OCI-LY1 (cell line): ENCODE measurements at regions not wholly inside any gene's neighbourhood (a gene's known extent, or its start where the extent isn't known, plus 50 kb on each side); places are given as distances from the start of the nearest gene placed in this dataset.
"Not testable (repeated sequence)": the region's sequence is repeated elsewhere in the genome, so short reads cannot be mapped to it uniquely, and the experiment has no call there.

Experiments
- H2AFZ ChIP-seq: fragments of 200-600 bp; sonication (generic), shearing (Covaris generic); 2 replicates; pipeline ENCODE4 v1.6.0; 2014; ENCODE audit warnings: antibody characterized with exemption, mild to moderate bottlenecking, low read length
- H3F3A ChIP-seq: fragments of 200-600 bp; sonication (generic), shearing (Covaris generic); 2 replicates; pipeline ENCODE4 v1.6.0; 2014; ENCODE audit warnings: mild to moderate bottlenecking, antibody characterized with exemption, low read length, moderate library complexity; ENCODE audit not compliant: insufficient read depth
- H3K27ac ChIP-seq: fragments of 200-600 bp; sonication (generic); 2 replicates; pipeline ENCODE4 v1.5.1; 2014; ENCODE audit warnings: low read length, mixed run types, mild to moderate bottlenecking, low read depth; ENCODE audit not compliant: poor library complexity, severe bottlenecking
- H3K27me3 ChIP-seq: fragments of 200-600 bp; sonication (generic); 2 replicates; pipeline ENCODE4 v1.6.0; 2014; ENCODE audit warnings: antibody characterized with exemption, mild to moderate bottlenecking, low read length, moderate library complexity; ENCODE audit not compliant: insufficient read depth
- H3K36me3 ChIP-seq: fragments of 200-600 bp; sonication (generic); 2 replicates; pipeline ENCODE4 v1.6.1; 2014; ENCODE audit warnings: mild to moderate bottlenecking, antibody characterized with exemption, low read length, moderate library complexity, mixed read lengths; ENCODE audit not compliant: insufficient read depth
- H3K4me1 ChIP-seq: fragments of 200-600 bp; sonication (generic); 2 replicates; pipeline ENCODE4 v1.5.1; 2014; ENCODE audit warnings: mild to moderate bottlenecking, low read length, moderate library complexity; ENCODE audit not compliant: insufficient read depth, severe bottlenecking
- H3K4me2 ChIP-seq: fragments of 200-600 bp; sonication (generic), shearing (Covaris generic); 2 replicates; pipeline ENCODE4 v1.6.1; 2014; ENCODE audit warnings: low read length
- H3K4me3 ChIP-seq: fragments of 200-600 bp; sonication (generic); 2 replicates; pipeline ENCODE4 v1.5.1; 2014; ENCODE audit warnings: low read length, low read depth, mild to moderate bottlenecking, mixed read lengths; ENCODE audit not compliant: poor library complexity, severe bottlenecking
- H3K79me2 ChIP-seq: fragments of 200-600 bp; shearing (Covaris generic); 2 replicates; pipeline ENCODE4 v1.6.1; 2016; ENCODE audit warnings: mixed run types, low read length, mixed read lengths; ENCODE audit not compliant: insufficient read depth
- H3K9ac ChIP-seq: fragments of 200-600 bp; sonication (generic), shearing (Covaris generic); 2 replicates; pipeline ENCODE4 v1.6.1; 2014; ENCODE audit warnings: mild to moderate bottlenecking, low read length, mixed read lengths
- H3K9me2 ChIP-seq: fragments of 200-600 bp; sonication (generic), shearing (Covaris generic); 2 replicates; pipeline ENCODE4 v1.6.1; 2014; ENCODE audit warnings: low read depth, mild to moderate bottlenecking, low read length, mixed read lengths
- H3K9me3 ChIP-seq: fragments of 200-600 bp; shearing (Covaris generic); 2 replicates; pipeline ENCODE4 v1.6.1; 2014; ENCODE audit warnings: low read length, mixed read lengths
- H4K20me1 ChIP-seq: fragments of 200-600 bp; sonication (generic), shearing (Covaris generic); 2 replicates; pipeline ENCODE4 v1.6.0; 2016; ENCODE audit warnings: mild to moderate bottlenecking, low read length; ENCODE audit not compliant: insufficient read depth
- CTCF ChIP-seq: fragments of 200-600 bp; sonication (generic), shearing (Covaris generic); IDR thresholded peaks from 2 replicates; pipeline ENCODE4 v1.5.1; 2017; ENCODE audit warnings: mild to moderate bottlenecking, antibody characterized with exemption, low read length, moderate library complexity, mixed read lengths
- EZH2 ChIP-seq: fragments of 200-600 bp; sonication (generic), shearing (Covaris generic); IDR thresholded peaks from 2 replicates; pipeline ENCODE4 v1.8.0; 2017; ENCODE audit warnings: borderline replicate concordance, mixed run types, mild to moderate bottlenecking, antibody characterized with exemption, low read length, moderate library complexity, mixed read lengths

- H3K4me3 ChIP-seq = no peak overlapping the region
- no peaks in the 10 kb centered on the region for H3K4me1 ChIP-seq
- no peak overlapping the region for H3K27ac ChIP-seq
- no peak overlapping the region for H3K9ac ChIP-seq
- no peaks in the 10 kb centered on the region for H3K9me2 ChIP-seq
- no peaks in the 10 kb centered on the region for H3K9me3 ChIP-seq
- H4K20me1 ChIP-seq = no peaks in the 10 kb centered on the region
- H3K4me2 ChIP-seq = no peak overlapping the region
- H3F3A ChIP-seq = no peaks in the 10 kb centered on the region
- TF ChIP-seq CTCF (no peak), EZH2 (no peak)
- no peak overlapping the region for H2AFZ ChIP-seq
- H3K36me3 ChIP-seq = no peaks in the 10 kb centered on the region
- no peaks in the 10 kb centered on the region for H3K27me3 ChIP-seq
- H3K79me2 ChIP-seq = no peaks in the 10 kb centered on the region
Measured at GRCh38 chr10:125230251-125230650, 69.9 kb upstream of the CTBP2 start.

- H2AFZ ChIP-seq, H3K4me1 ChIP-seq, H3K27ac ChIP-seq, H3F3A ChIP-seq, H3K9me2 ChIP-seq, H3K36me3 ChIP-seq, H4K20me1 ChIP-seq, H3K79me2 ChIP-seq, H3K9me3 ChIP-seq, H3K27me3 ChIP-seq, H3K4me3 ChIP-seq, H3K4me2 ChIP-seq, H3K9ac ChIP-seq: not testable (repeated sequence)
Measured at GRCh38 chr10:125228245-125228940, 68.0 kb upstream of the CTBP2 start.

- H3F3A ChIP-seq = no peaks in the 10 kb centered on the region
- no peaks in the 10 kb centered on the region for H3K9me2 ChIP-seq
- no peaks in the 10 kb centered on the region for H3K4me1 ChIP-seq
- H3K9me3 ChIP-seq = no peaks in the 10 kb centered on the region
- no peaks in the 10 kb centered on the region for H4K20me1 ChIP-seq
- no peaks in the 10 kb centered on the region for H3K27me3 ChIP-seq
- H3K9ac ChIP-seq = no peak overlapping the region
- no peak for TF ChIP-seq CTCF
- no peak for TF ChIP-seq EZH2
- H3K4me2 ChIP-seq = no peak overlapping the region
- H3K27ac ChIP-seq = no peak overlapping the region
- H3K4me3 ChIP-seq = no peak overlapping the region
- H3K36me3 ChIP-seq = no peaks in the 10 kb centered on the region
- H3K79me2 ChIP-seq = no peaks in the 10 kb centered on the region
- no peak overlapping the region for H2AFZ ChIP-seq
Measured at GRCh38 chr10:125227546-125227945, 67.2 kb upstream of the CTBP2 start.

- no peaks in the 10 kb centered on the region for H4K20me1 ChIP-seq
- no peaks in the 10 kb centered on the region for H3K36me3 ChIP-seq
- H3K9me3 ChIP-seq = no peaks in the 10 kb centered on the region
- H3K4me2 ChIP-seq = no peak overlapping the region
- no peak overlapping the region for H3K9ac ChIP-seq
- H3K27me3 ChIP-seq = no peaks in the 10 kb centered on the region
- no peak overlapping the region for H3K27ac ChIP-seq
- no peak overlapping the region for H3K4me3 ChIP-seq
- H2AFZ ChIP-seq = no peak overlapping the region
- H3K79me2 ChIP-seq = no peaks in the 10 kb centered on the region
- H3K9me2 ChIP-seq = no peaks in the 10 kb centered on the region
- TF ChIP-seq EZH2 (no peak), CTCF (no peak)
- H3F3A ChIP-seq = no peaks in the 10 kb centered on the region
- H3K4me1 ChIP-seq = no peaks in the 10 kb centered on the region
Measured at GRCh38 chr10:125226823-125227222, 66.5 kb upstream of the CTBP2 start.
